BE2C (cell line): ENCODE measurements at regions not wholly inside any gene's neighbourhood (a gene's known extent, or its start where the extent isn't known, plus 50 kb on each side); places are given as distances from the start of the nearest gene placed in this dataset.

Experiments
- DNase-seq: peaks from one replicate; pipeline ENCODE4 v3.0.0-alpha.2; 2020
- H3K27me3 ChIP-seq: fragments of 250-450 bp; sonication (Bioruptor Pico); 2 replicates; pipeline ENCODE4 v1.5.1; 2020; ENCODE audit warnings: mild to moderate bottlenecking
- H3K36me3 ChIP-seq: fragments of 250-450 bp; sonication (Bioruptor Pico); 2 replicates; pipeline ENCODE4 v1.5.1; 2020; ENCODE audit warnings: mild to moderate bottlenecking
- H3K4me1 ChIP-seq: fragments of 250-450 bp; sonication (Bioruptor Pico); 2 replicates; pipeline ENCODE4 v1.5.1; 2020
- H3K4me3 ChIP-seq: 2 replicates; pipeline ENCODE4 v1.5.1; 2011; ENCODE audit warnings: low read depth, low read length
- H3K9me3 ChIP-seq: fragments of 250-450 bp; sonication (Bioruptor Pico); 2 replicates; pipeline ENCODE4 v1.5.1; 2020
- CTCF ChIP-seq: IDR thresholded peaks from 2 replicates; pipeline ENCODE4 v1.5.1; 2012; ENCODE audit warnings: mild to moderate bottlenecking, low read depth, low read length

DNA sequence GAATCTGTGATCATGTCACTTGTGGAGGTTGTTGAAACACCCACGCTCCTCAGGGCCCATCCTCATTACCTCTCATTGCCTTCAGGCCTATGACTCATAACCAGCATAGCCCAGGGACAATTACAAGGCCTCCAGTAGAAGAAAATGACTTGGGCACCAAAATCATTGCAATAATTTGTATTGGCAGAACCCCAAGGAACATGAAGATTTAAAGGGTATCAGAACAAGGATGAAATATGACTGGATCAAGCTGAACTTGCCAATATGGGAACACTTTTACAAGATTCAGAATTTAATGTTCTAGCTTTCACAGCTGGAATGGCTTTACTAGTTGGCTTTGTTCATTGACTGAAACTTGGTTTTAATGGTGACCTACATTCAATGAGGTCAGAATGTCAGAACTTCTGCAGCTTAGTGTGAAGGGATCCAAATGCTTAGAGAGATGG lies 156.4 kb downstream of the COPS8 start:
- H3K9me3 ChIP-seq: no peaks in the 10 kb centered on the region
- H3K36me3 ChIP-seq: no peaks in the 10 kb centered on the region
- no peak for TF ChIP-seq CTCF
- DNase-seq: no peak
- no peaks in the 10 kb centered on the region for H3K4me1 ChIP-seq
- no peaks in the 10 kb centered on the region for H3K27me3 ChIP-seq
- no peak overlapping the region for H3K4me3 ChIP-seq

- H3K27me3 ChIP-seq: no peaks in the 10 kb centered on the region
- TF ChIP-seq CTCF: no peak
Observed at GRCh38 chr2:237243487-237243886, 157.8 kb downstream of the COPS8 start.

DNA sequence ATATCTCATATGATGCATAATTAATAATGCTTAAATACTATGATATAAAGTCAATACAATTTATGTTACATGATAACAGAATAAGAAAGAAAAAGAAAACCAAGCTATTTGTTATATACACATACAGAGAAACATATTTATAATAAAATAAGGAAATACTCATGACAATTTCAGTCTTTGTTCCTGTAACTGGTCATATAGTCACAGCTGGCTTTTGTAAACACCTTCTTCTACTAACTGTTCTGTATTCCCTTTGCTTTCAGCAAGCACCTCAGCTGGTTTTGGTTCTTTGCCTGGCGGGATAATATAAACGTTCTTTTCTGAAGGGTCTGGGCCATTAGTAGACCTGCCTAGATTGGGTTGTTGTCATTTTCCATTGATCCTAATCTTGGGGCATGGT lies 158.5 kb downstream of the COPS8 start:
- no peaks in the 10 kb centered on the region for H3K27me3 ChIP-seq
- no peak overlapping the region for H3K4me3 ChIP-seq
- H3K4me1 ChIP-seq: no peaks in the 10 kb centered on the region
- no peak for TF ChIP-seq CTCF
- DNase-seq: no peak
- H3K9me3 ChIP-seq: no peaks in the 10 kb centered on the region
- H3K36me3 ChIP-seq: no peaks in the 10 kb centered on the region

More at GRCh38 chr2:237243487-237243886, 157.8 kb downstream of the COPS8 start:
- Histone ChIP-seq H3K9me3 (no peaks in the 10 kb centered on the region), H3K4me1 (no peaks in the 10 kb centered on the region), H3K4me3 (no peak overlapping the region), H3K36me3 (no peaks in the 10 kb centered on the region)
- DNase-seq: no peak

GRCh38 chr2:237244976-237245646 lies 159.4 kb downstream of the COPS8 start:
- no peaks in the 10 kb centered on the region for H3K27me3 ChIP-seq
- no peak for TF ChIP-seq CTCF
- no peak overlapping the region for H3K4me3 ChIP-seq
- H3K9me3 ChIP-seq: no peaks in the 10 kb centered on the region
- DNase-seq: no peak
- no peaks in the 10 kb centered on the region for H3K36me3 ChIP-seq
- H3K4me1 ChIP-seq: no peaks in the 10 kb centered on the region

- Histone ChIP-seq H3K27me3 (no peaks in the 10 kb centered on the region), H3K9me3 (no peaks in the 10 kb centered on the region), H3K36me3 (no peaks in the 10 kb centered on the region), H3K4me3 (no peak overlapping the region), H3K4me1 (no peaks in the 10 kb centered on the region)
- no peak for TF ChIP-seq CTCF
- no peak for DNase-seq
Observed at GRCh38 chr2:237250599-237250998, 163.4 kb downstream of the COL6A3 start.

DNA sequence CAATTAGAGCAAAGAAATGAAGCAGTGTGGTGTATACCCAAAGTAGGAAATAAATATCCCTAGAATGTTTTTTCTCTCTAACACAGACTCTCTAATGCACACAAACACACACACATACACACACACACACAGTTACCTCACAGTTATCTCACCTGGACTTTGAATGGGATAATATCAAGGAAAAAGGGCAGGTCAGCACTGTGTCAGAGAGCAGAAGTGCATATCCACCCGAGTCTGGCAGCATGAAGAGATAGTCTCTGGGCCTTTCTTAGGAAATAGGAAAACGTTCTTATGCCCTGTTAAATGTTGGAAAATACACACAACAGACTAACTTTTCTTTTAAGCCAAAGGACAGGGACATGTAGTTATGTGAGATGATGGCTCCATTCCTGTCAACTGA lies 162.0 kb downstream of the COL6A3 start:
- no peak for TF ChIP-seq CTCF
- no peaks in the 10 kb centered on the region for H3K9me3 ChIP-seq
- H3K4me1 ChIP-seq: no peaks in the 10 kb centered on the region
- no peaks in the 10 kb centered on the region for H3K36me3 ChIP-seq
- no peaks in the 10 kb centered on the region for H3K27me3 ChIP-seq
- DNase-seq: no peak
- no peak overlapping the region for H3K4me3 ChIP-seq
